Osteoblast (primary cell): ENCODE measurements at regions not wholly inside any gene's neighbourhood (a gene's known extent, or its start where the extent isn't known, plus 50 kb on each side); places are given as distances from the start of the nearest gene placed in this dataset.
A peak's percentile ranks its signal among the peaks of the same experiment; 100 is the strongest.
"Not testable (repeated sequence)": the region's sequence is repeated elsewhere in the genome, so short reads cannot be mapped to it uniquely, and the experiment has no call there.

ENCODE experiments used
- DNase-seq: peaks from one replicate; pipeline ENCODE4 v3.0.0; 2011; ENCODE audit warnings: low spot score, mixed read lengths; ENCODE audit not compliant: insufficient read length; ENCODE audit errors: missing footprints
- H2AFZ ChIP-seq: 2 replicates; pipeline ENCODE4 v1.6.0; 2011; ENCODE audit warnings: mild to moderate bottlenecking, low read length
- H3K27ac ChIP-seq: 2 replicates; pipeline ENCODE4 v1.5.1; 2011; ENCODE audit warnings: mild to moderate bottlenecking, low read depth, low read length, moderate library complexity
- H3K27me3 ChIP-seq: 2 replicates; pipeline ENCODE4 v1.6.0; 2012; ENCODE audit warnings: mild to moderate bottlenecking, control low read depth, inconsistent platforms, low read length, moderate library complexity; ENCODE audit not compliant: insufficient read depth
- H3K36me3 ChIP-seq: 2 replicates; pipeline ENCODE4 v1.5.1; 2011; ENCODE audit warnings: mild to moderate bottlenecking, low read length, control low read depth, moderate library complexity; ENCODE audit not compliant: insufficient read depth
- H3K4me1 ChIP-seq: 2 replicates; pipeline ENCODE4 v1.5.1; 2011; ENCODE audit warnings: mild to moderate bottlenecking, low read length, control low read depth, moderate library complexity; ENCODE audit not compliant: insufficient read depth
- H3K4me2 ChIP-seq: 2 replicates; pipeline ENCODE4 v1.6.0; 2011; ENCODE audit warnings: mild to moderate bottlenecking, low read length; ENCODE audit not compliant: insufficient read depth
- H3K4me3 ChIP-seq: fragments of 200-600 bp; sonication (generic); 3 replicates; pipeline ENCODE4 v1.5.1; 2012; ENCODE audit warnings: mild to moderate bottlenecking, low read length, inconsistent platforms; ENCODE audit not compliant: insufficient read depth
- H3K79me2 ChIP-seq: 2 replicates; pipeline ENCODE4 v1.6.0; 2012; ENCODE audit warnings: mild to moderate bottlenecking, low read length, control low read depth, inconsistent platforms; ENCODE audit not compliant: insufficient read depth
- H3K9me3 ChIP-seq: 2 replicates; pipeline ENCODE4 v1.5.1; 2011; ENCODE audit warnings: low read depth, low read length, control low read depth
- H4K20me1 ChIP-seq: 2 replicates; pipeline ENCODE4 v1.6.0; 2012; ENCODE audit warnings: mild to moderate bottlenecking, low read length, control low read depth; ENCODE audit not compliant: insufficient read depth
- TF ChIP-seq, protein P1 (sequence below): IDR thresholded peaks from 2 replicates; pipeline ENCODE4 v1.5.1; 2011; ENCODE audit warnings: mild to moderate bottlenecking, low read depth, low read length, moderate library complexity; ENCODE audit errors: extremely low read depth

DNA sequence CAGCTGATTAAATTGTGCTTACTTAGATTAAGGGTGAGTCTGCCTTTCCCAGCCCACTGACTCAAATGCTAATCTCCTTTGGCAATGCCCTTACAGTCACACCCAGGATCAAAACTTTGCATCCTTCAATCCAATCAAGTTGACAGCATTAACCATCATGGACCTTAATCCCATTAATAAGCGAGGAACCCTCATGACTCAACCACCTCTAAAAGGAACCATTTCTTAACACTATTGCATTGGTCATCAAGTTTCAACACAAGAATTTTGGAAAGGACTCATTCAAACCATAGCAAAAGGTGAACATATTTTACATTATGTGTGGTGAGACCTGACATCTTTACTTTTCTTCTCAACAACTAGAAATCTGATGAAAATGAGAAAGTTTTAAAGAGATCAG lies 187.0 kb downstream of the OSR1 start:
- no peaks in the 10 kb centered on the region for H3K9me3 ChIP-seq
- no peaks in the 10 kb centered on the region for H3K27me3 ChIP-seq
- DNase-seq, result no peak
- H3K4me2 ChIP-seq, result no peak overlapping the region
- H3K4me1 ChIP-seq, result peaks cover 8% of the 10 kb centered on the region
- H2AFZ ChIP-seq, result no peak overlapping the region
- no peaks in the 10 kb centered on the region for H4K20me1 ChIP-seq
- H3K79me2 ChIP-seq, result no peaks in the 10 kb centered on the region
- no peak overlapping the region for H3K27ac ChIP-seq
- H3K4me3 ChIP-seq, result no peak overlapping the region
- no peaks in the 10 kb centered on the region for H3K36me3 ChIP-seq
- TF ChIP-seq, protein P1, sequence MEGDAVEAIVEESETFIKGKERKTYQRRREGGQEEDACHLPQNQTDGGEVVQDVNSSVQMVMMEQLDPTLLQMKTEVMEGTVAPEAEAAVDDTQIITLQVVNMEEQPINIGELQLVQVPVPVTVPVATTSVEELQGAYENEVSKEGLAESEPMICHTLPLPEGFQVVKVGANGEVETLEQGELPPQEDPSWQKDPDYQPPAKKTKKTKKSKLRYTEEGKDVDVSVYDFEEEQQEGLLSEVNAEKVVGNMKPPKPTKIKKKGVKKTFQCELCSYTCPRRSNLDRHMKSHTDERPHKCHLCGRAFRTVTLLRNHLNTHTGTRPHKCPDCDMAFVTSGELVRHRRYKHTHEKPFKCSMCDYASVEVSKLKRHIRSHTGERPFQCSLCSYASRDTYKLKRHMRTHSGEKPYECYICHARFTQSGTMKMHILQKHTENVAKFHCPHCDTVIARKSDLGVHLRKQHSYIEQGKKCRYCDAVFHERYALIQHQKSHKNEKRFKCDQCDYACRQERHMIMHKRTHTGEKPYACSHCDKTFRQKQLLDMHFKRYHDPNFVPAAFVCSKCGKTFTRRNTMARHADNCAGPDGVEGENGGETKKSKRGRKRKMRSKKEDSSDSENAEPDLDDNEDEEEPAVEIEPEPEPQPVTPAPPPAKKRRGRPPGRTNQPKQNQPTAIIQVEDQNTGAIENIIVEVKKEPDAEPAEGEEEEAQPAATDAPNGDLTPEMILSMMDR, result no peak

DNA sequence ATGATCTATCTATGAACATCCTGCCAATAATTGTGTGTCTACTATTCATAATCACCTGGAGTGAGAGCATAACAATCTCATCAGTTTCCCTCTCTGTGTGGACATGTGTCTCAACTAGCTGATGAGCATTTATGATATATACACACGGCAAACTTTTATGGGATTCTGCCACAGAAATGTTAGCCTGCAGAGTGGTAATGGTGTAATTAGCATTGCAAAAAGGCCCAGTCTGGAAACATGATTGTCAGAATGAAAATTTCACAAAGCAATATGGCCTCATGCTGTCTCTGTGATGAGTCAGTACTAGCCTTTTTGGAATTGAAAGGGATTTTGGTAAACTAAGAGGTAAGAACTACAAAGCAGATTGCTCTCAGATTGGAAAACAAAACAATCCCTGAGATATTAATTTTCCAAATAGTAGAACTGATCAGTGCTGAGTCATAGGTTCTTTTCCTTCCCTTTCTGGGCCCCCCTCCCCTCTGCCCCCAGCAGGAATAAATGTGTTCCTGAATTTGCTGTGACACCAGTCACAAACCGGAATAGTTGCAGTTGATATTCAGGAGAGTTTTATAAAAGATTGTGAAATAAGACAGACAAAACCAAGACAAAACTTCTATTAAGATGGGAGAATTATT lies 189.2 kb downstream of the OSR1 start:
- peak overlapping the region; percentile 47 for H2AFZ ChIP-seq
- H3K9me3 ChIP-seq, result no peaks in the 10 kb centered on the region
- no peaks in the 10 kb centered on the region for H3K27me3 ChIP-seq
- H4K20me1 ChIP-seq, result no peaks in the 10 kb centered on the region
- TF ChIP-seq, protein P1, result no peak
- no peaks in the 10 kb centered on the region for H3K36me3 ChIP-seq
- no peaks in the 10 kb centered on the region for H3K79me2 ChIP-seq
- H3K4me2 ChIP-seq, result no peak overlapping the region
- H3K4me1 ChIP-seq, result no peaks in the 10 kb centered on the region
- DNase-seq, result no peak
- H3K27ac ChIP-seq, result no peak overlapping the region
- H3K4me3 ChIP-seq, result no peak overlapping the region

DNA sequence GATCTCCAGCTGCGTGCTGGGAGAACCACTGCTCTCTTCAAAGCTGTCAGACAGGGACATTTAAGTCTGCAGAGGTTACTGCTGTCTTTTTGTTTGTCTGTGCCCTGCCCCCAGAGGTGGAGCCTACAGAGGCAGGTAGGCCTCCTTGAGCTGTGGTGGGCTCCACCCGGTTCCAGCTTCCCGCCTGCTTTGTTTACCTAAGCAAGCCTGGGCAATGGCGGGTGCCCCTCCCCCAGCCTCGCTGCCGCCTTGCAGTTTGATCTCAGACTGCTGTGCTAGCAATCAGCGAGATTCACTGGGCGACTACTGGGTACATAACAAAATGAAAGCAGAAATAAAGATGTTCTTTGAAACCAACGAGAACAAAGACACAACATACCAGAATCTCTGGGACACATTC lies 194.3 kb downstream of the OSR1 start:
- not testable (repeated sequence) for H3K79me2 ChIP-seq, H3K36me3 ChIP-seq, H3K4me1 ChIP-seq, H3K27me3 ChIP-seq, DNase-seq, H2AFZ ChIP-seq, H3K27ac ChIP-seq, H3K4me2 ChIP-seq, H4K20me1 ChIP-seq, H3K4me3 ChIP-seq, H3K9me3 ChIP-seq

DNA sequence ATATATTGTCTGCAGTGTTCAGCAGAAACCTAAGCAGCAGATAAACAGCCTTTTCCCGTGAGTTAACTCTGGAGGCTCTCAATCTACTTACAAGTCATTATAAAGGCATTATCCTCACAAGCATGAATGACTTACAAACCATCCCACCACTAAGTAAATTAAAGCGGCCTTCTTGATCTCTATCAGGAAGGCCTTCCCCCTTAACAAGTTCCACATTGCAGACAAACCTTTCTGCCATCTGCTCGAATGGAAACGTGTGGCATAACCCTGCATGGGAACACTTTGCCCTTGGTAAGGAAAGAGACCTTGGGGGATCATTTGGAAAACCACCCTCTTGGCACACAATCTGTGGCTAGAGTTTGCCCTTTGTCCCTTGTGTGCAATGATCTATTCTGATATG lies 199.5 kb downstream of the OSR1 start:
- Histone ChIP-seq H3K27ac (no peak overlapping the region), H2AFZ (no peak overlapping the region), H3K79me2 (no peaks in the 10 kb centered on the region), H4K20me1 (no peaks in the 10 kb centered on the region), H3K4me2 (no peak overlapping the region), H3K27me3 (no peaks in the 10 kb centered on the region), H3K4me1 (no peaks in the 10 kb centered on the region), H3K4me3 (no peak overlapping the region), H3K36me3 (no peaks in the 10 kb centered on the region), H3K9me3 (no peaks in the 10 kb centered on the region)
- DNase-seq, result no peak
- TF ChIP-seq, protein P1, result no peak
